PC-9 (cell line): ENCODE measurements at regions not wholly inside any gene's neighbourhood (a gene's known extent, or its start where the extent isn't known, plus 50 kb on each side); places are given as distances from the start of the nearest gene placed in this dataset.

Source experiments
- BruUV-seq: library from RNA; stranded (reverse); fragments of 400-500 nt; replicated peaks from 2 replicates; lab custom pipeline; 2021; lab: Mats Ljungman, UMichigan
- CTCF ChIA-PET: fragments of 300-600 bp; sonication (Branson Sonifier 250); formaldehyde crosslinking; loops from one replicate; lab custom pipeline; 2022; ENCODE audit warnings: antibody characterized with exemption; lab: Charles Lee
- POLR2A ChIA-PET: fragments of 300-600 bp; sonication (Branson Sonifier 250); formaldehyde crosslinking; loops from one replicate; lab custom pipeline; 2022; ENCODE audit warnings: antibody characterized with exemption; ENCODE audit not compliant: unreplicated experiment; lab: Charles Lee
- DNase-seq, 2 experiments: peaks; one replicate each; pipeline versions ENCODE4 v3.0.0 to v3.0.0-alpha.2; 2015 to 2022; ENCODE audit warnings: mixed read lengths in 1 of 2
- H2AFZ ChIP-seq: fragments of 200-600 bp; sonication (generic); 2 replicates; pipeline ENCODE4 v1.8.1; 2017; ENCODE audit warnings: antibody characterized with exemption
- H3F3A ChIP-seq: fragments of 200-600 bp; sonication (generic); 2 replicates; pipeline ENCODE4 v1.8.1; 2017; ENCODE audit warnings: antibody characterized with exemption, mild to moderate bottlenecking, low read depth; ENCODE audit not compliant: insufficient read depth
- H3K27ac ChIP-seq: fragments of 200-600 bp; sonication (generic); 2 replicates; pipeline ENCODE4 v1.6.1; 2016; ENCODE audit warnings: mixed run types
- H3K27me3 ChIP-seq: fragments of 200-600 bp; sonication (generic); 2 replicates; pipeline ENCODE4 v1.6.1; 2016; ENCODE audit warnings: low read depth, mixed run types; ENCODE audit not compliant: insufficient read depth
- H3K36me3 ChIP-seq: fragments of 200-600 bp; sonication (generic); 2 replicates; pipeline ENCODE4 v1.6.1; 2016; ENCODE audit warnings: low read depth, mixed run types
- H3K4me1 ChIP-seq: fragments of 200-600 bp; sonication (generic); replicated peaks from 2 replicates; pipeline ENCODE4 v1.6.1; 2016; ENCODE audit warnings: mixed run types; ENCODE audit not compliant: insufficient read depth
- H3K4me2 ChIP-seq: fragments of 200-600 bp; sonication (generic); 2 replicates; pipeline ENCODE4 v1.6.1; 2017; ENCODE audit warnings: mixed run types
- H3K4me3 ChIP-seq: fragments of 200-600 bp; sonication (generic); 2 replicates; pipeline ENCODE4 v1.6.1; 2016; ENCODE audit warnings: mixed run types
- H3K79me2 ChIP-seq: fragments of 200-600 bp; sonication (generic); 2 replicates; pipeline ENCODE4 v1.6.1; 2017; ENCODE audit warnings: low read depth, mixed run types
- H3K9me2 ChIP-seq: fragments of 200-600 bp; sonication (generic); 2 replicates; pipeline ENCODE4 v1.8.1; 2017; ENCODE audit warnings: mild to moderate bottlenecking; ENCODE audit not compliant: insufficient read depth
- H3K9me3 ChIP-seq: fragments of 200-600 bp; sonication (generic); 2 replicates; pipeline ENCODE4 v1.8.1; 2016; ENCODE audit warnings: low read depth; ENCODE audit not compliant: insufficient read depth
- H4K20me1 ChIP-seq: fragments of 200-600 bp; sonication (generic); 2 replicates; pipeline ENCODE4 v1.8.1; 2017; ENCODE audit not compliant: insufficient read depth
- EZH2 ChIP-seq: fragments of 200-600 bp; sonication (generic); IDR thresholded peaks from 2 replicates; pipeline ENCODE4 v1.8.0; 2017; ENCODE audit warnings: antibody characterized with exemption, low read depth
- intact Hi-C: fragments of 100-400 bp; cut with micrococcal nuclease; formaldehyde crosslinking; loops from one replicate; pipeline ENCODE4 v1.10.0; 2022; ENCODE audit not compliant: unreplicated experiment
- TF ChIP-seq, protein P1 (sequence below): fragments of 200-600 bp; sonication (generic); conservative IDR thresholded peaks from 2 replicates; pipeline ENCODE4 v1.6.1; 2017; ENCODE audit warnings: mixed run types, antibody characterized with exemption, mild to moderate bottlenecking, moderate library complexity

GRCh38 chr1:101453844-101454243 lies 217.0 kb downstream of the S1PR1 start:
- POLR2A ChIA-PET = no interaction called here
- H3K4me3 ChIP-seq = no peak overlapping the region
- H3K9me3 ChIP-seq = no peaks in the 10 kb centered on the region
- no peak overlapping the region for H2AFZ ChIP-seq
- H3K4me2 ChIP-seq = no peak overlapping the region
- DNase-seq = no peak
- H3K4me1 ChIP-seq = no peaks in the 10 kb centered on the region
- CTCF ChIA-PET = no interaction called here
- TF ChIP-seq, protein P1, sequence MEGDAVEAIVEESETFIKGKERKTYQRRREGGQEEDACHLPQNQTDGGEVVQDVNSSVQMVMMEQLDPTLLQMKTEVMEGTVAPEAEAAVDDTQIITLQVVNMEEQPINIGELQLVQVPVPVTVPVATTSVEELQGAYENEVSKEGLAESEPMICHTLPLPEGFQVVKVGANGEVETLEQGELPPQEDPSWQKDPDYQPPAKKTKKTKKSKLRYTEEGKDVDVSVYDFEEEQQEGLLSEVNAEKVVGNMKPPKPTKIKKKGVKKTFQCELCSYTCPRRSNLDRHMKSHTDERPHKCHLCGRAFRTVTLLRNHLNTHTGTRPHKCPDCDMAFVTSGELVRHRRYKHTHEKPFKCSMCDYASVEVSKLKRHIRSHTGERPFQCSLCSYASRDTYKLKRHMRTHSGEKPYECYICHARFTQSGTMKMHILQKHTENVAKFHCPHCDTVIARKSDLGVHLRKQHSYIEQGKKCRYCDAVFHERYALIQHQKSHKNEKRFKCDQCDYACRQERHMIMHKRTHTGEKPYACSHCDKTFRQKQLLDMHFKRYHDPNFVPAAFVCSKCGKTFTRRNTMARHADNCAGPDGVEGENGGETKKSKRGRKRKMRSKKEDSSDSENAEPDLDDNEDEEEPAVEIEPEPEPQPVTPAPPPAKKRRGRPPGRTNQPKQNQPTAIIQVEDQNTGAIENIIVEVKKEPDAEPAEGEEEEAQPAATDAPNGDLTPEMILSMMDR = no peak
- TF ChIP-seq EZH2 = no peak
- no peaks in the 10 kb centered on the region for H3F3A ChIP-seq
- H3K27me3 ChIP-seq = no peaks in the 10 kb centered on the region; the same call in 1 of the 2 replicates
- H3K27ac ChIP-seq = no peak overlapping the region
- no TSS peak for BruUV-seq
- intact Hi-C loops = no loop called here
- no peaks in the 10 kb centered on the region for H4K20me1 ChIP-seq
- no peaks in the 10 kb centered on the region for H3K9me2 ChIP-seq
- H3K79me2 ChIP-seq = no peaks in the 10 kb centered on the region
- H3K36me3 ChIP-seq = no peaks in the 10 kb centered on the region

- ChIA-PET POLR2A (no interaction called here), CTCF (no interaction called here)
- Histone ChIP-seq H4K20me1 (no peaks in the 10 kb centered on the region), H3K9me2 (no peaks in the 10 kb centered on the region), H3K36me3 (no peaks in the 10 kb centered on the region), H3K27me3 (no peaks in the 10 kb centered on the region; the same call in 1 of the 2 replicates), H3K27ac (no peak overlapping the region), H3K4me1 (no peaks in the 10 kb centered on the region), H3K79me2 (no peaks in the 10 kb centered on the region), H2AFZ (no peak overlapping the region), H3K4me3 (no peak overlapping the region), H3K4me2 (no peak overlapping the region), H3K9me3 (no peaks in the 10 kb centered on the region), H3F3A (no peaks in the 10 kb centered on the region)
- no peak for DNase-seq
- intact Hi-C loops = no loop called here
- no peak for TF ChIP-seq EZH2
- TF ChIP-seq, protein P1 = no peak
- no TSS peak for BruUV-seq
Observed at GRCh38 chr1:101455166-101455565, 218.3 kb downstream of the S1PR1 start.

GRCh38 chr1:101460739-101461138 lies 223.9 kb downstream of the S1PR1 start:
- no peak for DNase-seq
- Histone ChIP-seq H3K27ac (no peak overlapping the region), H3F3A (no peaks in the 10 kb centered on the region), H3K9me2 (no peaks in the 10 kb centered on the region), H3K4me1 (no peaks in the 10 kb centered on the region), H3K4me2 (no peak overlapping the region), H3K36me3 (no peaks in the 10 kb centered on the region), H4K20me1 (no peaks in the 10 kb centered on the region), H3K79me2 (no peaks in the 10 kb centered on the region), H3K27me3 (no peaks in the 10 kb centered on the region), H3K9me3 (no peaks in the 10 kb centered on the region), H3K4me3 (no peak overlapping the region), H2AFZ (no peak overlapping the region)
- no peak for TF ChIP-seq EZH2
- TF ChIP-seq, protein P1 = no peak
- ChIA-PET POLR2A (no interaction called here), CTCF (no interaction called here)
- BruUV-seq = no TSS peak
- intact Hi-C loops = no loop called here
